ENCODE measurements at regions not wholly inside any gene's neighbourhood (a gene's known extent, or its start where the extent isn't known, plus 50 kb on each side); places are given as distances from the start of the nearest gene placed in this dataset.
"Not testable (repeated sequence)": the region's sequence is repeated elsewhere in the genome, so short reads cannot be mapped to it uniquely, and the experiment has no call there.

DNA sequence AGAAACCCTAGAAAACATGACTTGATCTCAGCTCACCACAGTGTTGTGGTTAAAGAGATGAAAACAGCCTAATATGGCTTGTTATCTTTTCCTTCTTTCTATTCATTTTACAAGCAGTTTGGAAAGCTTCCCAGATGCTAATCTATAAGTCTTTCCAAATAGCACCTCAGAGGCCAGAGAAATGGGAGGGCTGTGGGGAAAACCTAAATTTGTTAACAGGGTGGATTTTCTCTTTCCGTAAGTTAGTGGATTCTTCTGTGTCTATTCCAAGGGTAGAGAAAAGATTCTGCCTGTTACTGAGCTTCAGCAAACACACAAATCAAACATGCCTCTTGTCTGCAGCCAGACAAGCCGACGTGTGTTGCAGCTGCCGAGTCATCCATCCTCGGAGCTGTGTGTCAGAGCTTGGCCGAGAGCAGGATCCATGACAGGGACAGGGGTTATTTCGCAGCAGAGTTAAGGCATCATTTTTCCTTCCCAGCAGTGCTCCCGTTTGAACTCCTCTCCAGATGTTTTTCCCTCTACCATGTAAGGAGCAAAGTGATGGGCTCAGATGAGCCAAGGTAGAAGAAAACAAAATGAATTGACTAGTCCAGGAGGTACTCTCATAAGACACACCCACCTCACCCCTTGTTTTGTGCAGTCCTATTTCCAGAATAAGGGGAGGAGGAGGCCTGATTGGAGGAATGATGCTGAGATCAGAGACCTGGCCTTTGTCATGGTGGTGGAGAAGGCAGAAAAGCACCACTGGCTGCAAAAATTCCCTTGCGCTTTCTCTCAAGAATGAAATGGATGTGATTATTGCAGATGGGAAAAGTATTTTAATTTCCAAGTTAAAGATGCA is 560.0 kb downstream of the C6orf118 start:
- ATAC-seq: no peak
- no peak for DNase-seq (ENCODE audit: low spot score)

- DNase-seq (ENCODE audit: low spot score): no peak
- no peak for ATAC-seq
Observed at GRCh38 chr6:164744301-164744700, 565.1 kb downstream of the C6orf118 start.

DNA sequence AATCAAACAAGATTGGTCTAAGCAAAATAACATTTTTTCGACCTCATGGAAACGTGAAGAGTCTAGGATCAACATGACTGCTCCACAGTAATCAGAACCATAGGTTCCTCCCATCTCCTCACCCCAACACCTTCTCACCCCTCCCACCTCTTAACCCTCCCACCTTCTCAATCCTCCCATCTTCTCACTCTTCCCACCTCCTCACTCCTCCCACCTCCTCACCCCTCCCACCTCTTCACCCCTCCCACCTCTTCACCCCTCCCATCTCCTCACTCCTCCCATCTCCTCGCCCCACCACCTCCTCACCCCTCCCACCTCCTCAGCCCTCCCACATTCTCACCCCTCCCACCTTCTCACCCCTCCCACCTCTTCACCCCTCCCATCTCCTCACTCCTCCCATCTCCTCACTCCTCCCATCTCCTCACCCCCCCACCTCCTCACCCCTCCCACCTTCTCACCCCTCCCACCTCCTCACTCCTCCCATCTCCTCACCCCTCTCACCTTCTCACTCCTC is 567.4 kb downstream of the C6orf118 start:
- ATAC-seq: no peak
- no peak for DNase-seq (ENCODE audit: low spot score)

- ATAC-seq; DNase-seq (ENCODE audit: low spot score): not testable (repeated sequence)
Observed at GRCh38 chr6:164736090-164736489, 573.3 kb downstream of the C6orf118 start.

- no peak for DNase-seq (ENCODE audit: low spot score)
- ATAC-seq: no peak
Observed at GRCh38 chr6:164731539-164731938, 577.9 kb downstream of the C6orf118 start.

DNA sequence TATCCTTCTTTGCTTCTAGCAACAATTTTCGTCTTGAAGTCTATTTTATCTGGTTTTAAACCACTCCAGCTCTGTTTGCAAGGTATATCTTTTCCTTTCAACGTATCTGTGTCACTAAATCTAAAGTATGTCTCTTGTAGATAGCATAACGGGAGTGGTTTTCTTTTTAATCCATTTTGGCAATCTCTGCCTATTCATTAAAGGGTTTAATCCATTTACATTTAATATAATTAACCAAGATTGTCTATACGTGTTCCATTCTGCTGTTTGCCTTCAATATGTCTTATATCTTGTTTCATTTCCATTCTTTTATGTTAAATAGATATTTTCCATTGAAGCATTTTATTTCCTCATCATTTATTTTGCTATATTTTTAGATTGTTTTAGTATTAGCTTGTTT is 587.9 kb downstream of the C6orf118 start:
- ATAC-seq (no peak), DNase-seq (ENCODE audit: low spot score) (no peak)

GRCh38 chr6:164700497-164700896 is 608.9 kb downstream of the C6orf118 start:
- DNase-seq (ENCODE audit: low spot score) (no peak), ATAC-seq (no peak)

- ATAC-seq (no peak), DNase-seq (ENCODE audit: low spot score) (no peak)
Observed at GRCh38 chr6:164695896-164696295, 613.5 kb downstream of the C6orf118 start.

- DNase-seq (ENCODE audit: low spot score) (no peak), ATAC-seq (no peak)
Observed at GRCh38 chr6:164694386-164694785, 615.0 kb downstream of the C6orf118 start.

DNA sequence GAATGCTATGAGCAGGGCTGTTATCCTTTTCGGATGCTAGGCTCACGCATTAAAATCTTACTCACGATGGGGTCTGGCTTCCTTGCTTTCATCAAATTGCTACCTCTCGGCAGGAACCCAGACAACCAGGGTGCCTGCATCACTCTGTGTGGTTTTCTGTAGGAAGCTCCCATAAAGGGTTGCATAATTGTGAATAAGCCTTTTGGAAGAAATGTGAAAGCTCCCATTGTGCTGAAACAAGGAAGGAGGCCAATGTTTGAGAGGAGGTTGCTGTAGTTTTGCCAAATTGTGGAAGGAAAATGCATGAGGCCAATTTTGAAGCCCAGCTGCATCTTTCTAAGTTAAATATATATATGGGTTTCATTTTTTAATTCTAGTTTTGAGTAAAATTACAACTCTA is 615.5 kb downstream of the C6orf118 start:
- DNase-seq (ENCODE audit: low spot score) (no peak), ATAC-seq (no peak)

GRCh38 chr6:164692772-164693510 is 616.5 kb downstream of the C6orf118 start:
- no peak for ATAC-seq
- DNase-seq (ENCODE audit: low spot score): no peak

GRCh38 chr6:164690702-164691500 is 618.5 kb downstream of the C6orf118 start:
- DNase-seq (ENCODE audit: low spot score): no peak
- ATAC-seq: no peak

GRCh38 chr6:164690241-164690640 is 619.2 kb downstream of the C6orf118 start:
- DNase-seq (ENCODE audit: low spot score) (no peak), ATAC-seq (no peak)

GRCh38 chr6:164665328-164665727 is 644.1 kb downstream of the C6orf118 start:
- no peak for DNase-seq (ENCODE audit: low spot score)
- ATAC-seq: no peak

DNA sequence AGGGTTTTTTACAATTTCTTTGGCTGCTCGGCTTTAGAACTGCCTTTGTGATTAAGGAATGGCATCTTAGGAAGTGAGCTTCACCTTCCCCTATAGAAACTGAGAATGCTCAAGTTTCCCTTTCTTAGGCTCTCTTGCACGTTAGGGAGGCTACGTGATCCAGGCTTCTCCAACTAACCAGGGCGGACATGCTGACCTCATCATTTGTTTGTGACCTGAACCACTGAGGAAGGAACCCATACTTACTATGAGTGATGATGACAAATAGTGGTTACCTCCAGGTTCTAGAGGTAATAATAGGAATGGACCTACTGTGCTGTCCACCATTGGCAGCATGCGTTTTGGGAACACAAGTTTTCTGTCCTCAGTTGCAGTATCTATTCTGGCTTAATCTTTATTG is 645.8 kb downstream of the C6orf118 start:
- ATAC-seq (no peak), DNase-seq (ENCODE audit: low spot score) (no peak)

DNA sequence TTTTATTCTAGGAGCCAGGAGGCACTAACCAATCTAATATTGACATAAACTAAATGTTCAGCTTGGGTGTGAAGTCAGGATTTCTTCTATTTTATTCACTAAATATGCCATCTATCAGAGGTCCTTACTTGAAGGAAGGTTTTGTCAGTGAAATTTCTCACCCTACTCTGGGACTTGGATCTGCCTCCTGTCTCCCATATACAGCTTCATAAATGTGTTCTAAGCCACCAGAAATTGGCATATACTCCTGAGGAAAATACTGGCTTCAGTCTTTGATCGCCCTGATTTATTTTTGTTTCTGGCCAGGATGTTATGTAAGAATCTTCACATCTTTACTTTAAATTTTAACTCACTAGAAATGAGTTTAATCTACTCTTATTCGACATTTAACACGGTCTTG is 647.7 kb downstream of the C6orf118 start:
- DNase-seq (ENCODE audit: low spot score) (no peak), ATAC-seq (no peak)

DNA sequence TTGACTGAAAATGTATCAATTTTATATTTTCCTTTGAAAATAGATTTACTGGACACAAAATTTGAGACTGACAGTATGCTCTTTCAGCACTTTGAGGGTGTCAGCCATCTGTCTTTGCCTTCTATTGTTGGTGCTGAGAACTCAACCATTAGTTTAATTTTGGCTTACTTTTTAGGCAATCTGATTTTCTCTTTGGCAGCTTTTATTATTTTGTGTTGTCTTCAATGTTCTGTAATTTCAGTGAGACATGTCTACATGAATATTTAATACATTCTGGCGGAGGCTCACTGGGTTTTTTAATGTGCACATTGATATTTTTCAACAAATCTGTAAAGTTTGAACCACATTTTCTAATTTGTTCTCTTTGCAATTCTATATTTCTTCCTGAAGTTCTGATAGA is 648.6 kb downstream of the C6orf118 start:
- DNase-seq (ENCODE audit: low spot score) (no peak), ATAC-seq (no peak)

GRCh38 chr6:164640956-164641355 is 668.4 kb downstream of the C6orf118 start:
- ATAC-seq (peak; percentile 47), DNase-seq (ENCODE audit: low spot score) (no peak)

GRCh38 chr6:164628302-164628931 is 681.0 kb downstream of the C6orf118 start:
- no peak for DNase-seq (ENCODE audit: low spot score)
- ATAC-seq: no peak

DNA sequence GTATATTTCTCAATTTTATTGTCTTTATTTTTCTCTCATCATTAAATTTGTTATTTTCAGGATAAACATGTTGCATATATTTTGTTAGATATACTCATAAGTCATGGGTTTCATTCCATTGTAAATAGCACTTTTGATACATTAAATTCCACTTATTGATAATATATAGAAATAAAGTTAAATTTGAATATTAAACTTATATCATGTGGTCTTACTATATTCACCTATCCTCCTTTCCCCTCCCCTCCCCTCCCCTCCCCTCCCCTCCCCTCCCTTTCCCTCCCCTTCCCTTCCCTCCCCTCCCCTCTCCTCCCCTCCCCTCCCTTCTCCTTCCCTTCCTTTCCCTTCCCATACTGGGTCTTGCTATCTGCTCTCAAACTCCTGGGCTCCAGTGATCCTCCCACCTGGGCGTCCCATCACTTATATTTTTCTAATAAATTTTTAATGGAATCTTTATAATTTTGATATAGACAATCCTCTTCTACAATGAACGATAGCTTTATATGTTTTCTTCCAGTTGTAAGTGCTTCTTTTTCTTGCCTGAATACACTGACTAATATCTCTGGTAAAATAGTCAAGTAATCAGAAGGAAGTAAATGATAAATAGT is 692.4 kb downstream of the C6orf118 start:
- DNase-seq (ENCODE audit: low spot score) (no peak), ATAC-seq (no peak)

Measured in left lobe of liver (tissue), 2 donors.